Peyer's patch (tissue), 4 donors: ENCODE measurements at regions not wholly inside any gene's neighbourhood (a gene's known extent, or its start where the extent isn't known, plus 50 kb on each side); places are given as distances from the start of the nearest gene placed in this dataset.

Experiments used
- POLR2A ChIP-seq, 2 donors: fragments of 450-650 bp; IDR thresholded peaks; one replicate each; pipeline ENCODE4 v1.5.1; 2017; ENCODE audit warnings: antibody characterized with exemption in 2 of 2, mild to moderate bottlenecking in 2 of 2, moderate library complexity in 2 of 2
- TF ChIP-seq, protein P1 (sequence below), 6 experiments: fragments of 450-650 bp in 4 of 6; fragments of 200-600 bp in 2 of 6; sonication (generic) in 1 of 6; IDR thresholded peaks; one replicate each; pipeline ENCODE4 v1.5.1; 2017 to 2019; ENCODE audit warnings: antibody characterized with exemption in 6 of 6, mild to moderate bottlenecking in 3 of 6, moderate library complexity in 1 of 6

DNA sequence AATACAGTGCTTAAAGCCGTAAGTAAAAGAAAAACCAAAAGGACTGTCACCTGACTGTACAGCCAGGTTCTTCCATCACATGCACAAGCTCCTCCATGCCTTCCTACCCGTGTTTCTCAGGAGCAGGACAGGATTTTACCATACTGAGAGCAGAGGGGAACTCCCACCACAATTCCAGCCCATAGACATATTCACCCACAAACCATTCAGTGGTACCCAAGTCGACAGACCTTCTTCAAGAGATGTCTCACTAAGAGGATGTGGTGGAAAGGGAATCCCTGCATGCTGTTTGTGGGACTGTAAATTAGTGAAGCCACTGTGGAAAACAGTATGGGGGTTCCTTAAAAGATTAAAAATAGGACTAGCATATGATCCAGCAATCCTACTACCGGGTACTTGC is 66.9 kb upstream of the DOCK9 start:
- TF ChIP-seq, protein P1, sequence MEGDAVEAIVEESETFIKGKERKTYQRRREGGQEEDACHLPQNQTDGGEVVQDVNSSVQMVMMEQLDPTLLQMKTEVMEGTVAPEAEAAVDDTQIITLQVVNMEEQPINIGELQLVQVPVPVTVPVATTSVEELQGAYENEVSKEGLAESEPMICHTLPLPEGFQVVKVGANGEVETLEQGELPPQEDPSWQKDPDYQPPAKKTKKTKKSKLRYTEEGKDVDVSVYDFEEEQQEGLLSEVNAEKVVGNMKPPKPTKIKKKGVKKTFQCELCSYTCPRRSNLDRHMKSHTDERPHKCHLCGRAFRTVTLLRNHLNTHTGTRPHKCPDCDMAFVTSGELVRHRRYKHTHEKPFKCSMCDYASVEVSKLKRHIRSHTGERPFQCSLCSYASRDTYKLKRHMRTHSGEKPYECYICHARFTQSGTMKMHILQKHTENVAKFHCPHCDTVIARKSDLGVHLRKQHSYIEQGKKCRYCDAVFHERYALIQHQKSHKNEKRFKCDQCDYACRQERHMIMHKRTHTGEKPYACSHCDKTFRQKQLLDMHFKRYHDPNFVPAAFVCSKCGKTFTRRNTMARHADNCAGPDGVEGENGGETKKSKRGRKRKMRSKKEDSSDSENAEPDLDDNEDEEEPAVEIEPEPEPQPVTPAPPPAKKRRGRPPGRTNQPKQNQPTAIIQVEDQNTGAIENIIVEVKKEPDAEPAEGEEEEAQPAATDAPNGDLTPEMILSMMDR (IDR thresholded peaks at IDR 0.05), result no peak
- no peak for TF ChIP-seq POLR2A (IDR thresholded peaks at IDR 0.05)
